ENCODE measurements at regions not wholly inside any gene's neighbourhood (a gene's known extent, or its start where the extent isn't known, plus 50 kb on each side); places are given as distances from the start of the nearest gene placed in this dataset.

DNA sequence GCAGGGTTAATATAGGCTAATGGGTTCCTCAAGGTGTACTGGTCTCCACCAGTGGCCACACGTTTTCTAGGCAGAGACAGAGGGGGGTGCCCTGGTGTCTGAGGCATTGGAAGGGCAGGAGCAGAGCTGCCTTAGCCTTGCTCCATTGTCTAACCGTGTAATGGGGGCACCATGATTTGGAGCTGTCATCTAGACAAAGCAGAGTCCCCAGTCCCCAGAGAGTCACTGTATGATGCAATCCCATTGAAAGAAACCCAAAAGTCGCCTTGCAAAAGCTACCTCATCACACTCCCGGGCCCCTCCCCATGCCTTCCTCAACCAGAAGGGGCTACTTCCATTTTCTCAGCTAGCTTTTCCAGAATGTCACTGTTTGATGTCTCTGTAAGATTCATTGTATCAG lies 487.1 kb downstream of the AACS start:
- TF ChIP-seq, protein P1, sequence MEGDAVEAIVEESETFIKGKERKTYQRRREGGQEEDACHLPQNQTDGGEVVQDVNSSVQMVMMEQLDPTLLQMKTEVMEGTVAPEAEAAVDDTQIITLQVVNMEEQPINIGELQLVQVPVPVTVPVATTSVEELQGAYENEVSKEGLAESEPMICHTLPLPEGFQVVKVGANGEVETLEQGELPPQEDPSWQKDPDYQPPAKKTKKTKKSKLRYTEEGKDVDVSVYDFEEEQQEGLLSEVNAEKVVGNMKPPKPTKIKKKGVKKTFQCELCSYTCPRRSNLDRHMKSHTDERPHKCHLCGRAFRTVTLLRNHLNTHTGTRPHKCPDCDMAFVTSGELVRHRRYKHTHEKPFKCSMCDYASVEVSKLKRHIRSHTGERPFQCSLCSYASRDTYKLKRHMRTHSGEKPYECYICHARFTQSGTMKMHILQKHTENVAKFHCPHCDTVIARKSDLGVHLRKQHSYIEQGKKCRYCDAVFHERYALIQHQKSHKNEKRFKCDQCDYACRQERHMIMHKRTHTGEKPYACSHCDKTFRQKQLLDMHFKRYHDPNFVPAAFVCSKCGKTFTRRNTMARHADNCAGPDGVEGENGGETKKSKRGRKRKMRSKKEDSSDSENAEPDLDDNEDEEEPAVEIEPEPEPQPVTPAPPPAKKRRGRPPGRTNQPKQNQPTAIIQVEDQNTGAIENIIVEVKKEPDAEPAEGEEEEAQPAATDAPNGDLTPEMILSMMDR (conservative IDR thresholded peaks at IDR 0.05): no peak
- no peak for TF ChIP-seq EZH2 (IDR thresholded peaks at IDR 0.05; ENCODE audit: low read depth)
